Trophoblast cell (in vitro differentiated cells and primary cell): ENCODE measurements at regions not wholly inside any gene's neighbourhood (a gene's known extent, or its start where the extent isn't known, plus 50 kb on each side); places are given as distances from the start of the nearest gene placed in this dataset.
"Not testable (repeated sequence)": the region's sequence is repeated elsewhere in the genome, so short reads cannot be mapped to it uniquely, and the experiment has no call there.

Source experiments
- DNase-seq, 2 donors: peaks; one replicate each; pipeline ENCODE4 v3.0.0-alpha.2; 2016
- H2AFZ ChIP-seq: 2 replicates; pipeline ENCODE4 v1.6.1; 2013; ENCODE audit warnings: low read length, moderate library complexity, mild to moderate bottlenecking; ENCODE audit not compliant: insufficient read depth, poor library complexity
- H2AK5ac ChIP-seq: 2 replicates; pipeline ENCODE4 v1.6.1; 2013; ENCODE audit warnings: mild to moderate bottlenecking, low read length
- H2BK120ac ChIP-seq: 2 replicates; pipeline ENCODE4 v1.6.1; 2013; ENCODE audit warnings: low read length, mild to moderate bottlenecking, moderate library complexity; ENCODE audit not compliant: insufficient read depth, poor library complexity
- H2BK12ac ChIP-seq: 2 replicates; pipeline ENCODE4 v1.6.1; 2013; ENCODE audit warnings: mild to moderate bottlenecking, low read length, moderate library complexity
- H2BK5ac ChIP-seq: 2 replicates; pipeline ENCODE4 v1.6.1; 2013; ENCODE audit warnings: low read length, low read depth, moderate library complexity, mild to moderate bottlenecking; ENCODE audit not compliant: poor library complexity
- H3K14ac ChIP-seq: 2 replicates; pipeline ENCODE4 v1.6.1; 2013; ENCODE audit warnings: mild to moderate bottlenecking, low read length
- H3K18ac ChIP-seq: 2 replicates; pipeline ENCODE4 v1.6.1; 2013; ENCODE audit warnings: mild to moderate bottlenecking, low read length
- H3K23ac ChIP-seq: 2 replicates; pipeline ENCODE4 v1.6.1; 2013; ENCODE audit warnings: low read length
- H3K27ac ChIP-seq: 2 replicates; pipeline ENCODE4 v1.5.1; 2013; ENCODE audit warnings: low read depth, mild to moderate bottlenecking, inconsistent platforms, low read length, moderate library complexity
- H3K27me3 ChIP-seq: 2 replicates; pipeline ENCODE4 v1.6.1; 2013; ENCODE audit warnings: inconsistent platforms, mild to moderate bottlenecking, low read length, moderate library complexity; ENCODE audit not compliant: insufficient read depth
- H3K36me3 ChIP-seq, 2 experiments: 1 replicate in 1 of 2; 2 replicates in 1 of 2; pipeline ENCODE4 v1.6.1; 2013; ENCODE audit warnings: low read length in 2 of 2, mild to moderate bottlenecking in 2 of 2, moderate library complexity in 1 of 2; ENCODE audit not compliant: insufficient read depth in 2 of 2, control insufficient read depth in 1 of 2
- H3K4ac ChIP-seq: 2 replicates; pipeline ENCODE4 v1.6.1; 2013; ENCODE audit warnings: low read depth, mild to moderate bottlenecking, low read length, moderate library complexity
- H3K4me1 ChIP-seq, 2 experiments: 1 replicate in 1 of 2; 2 replicates in 1 of 2; pipeline ENCODE4 v1.6.1; 2013; ENCODE audit warnings: low read length in 2 of 2, mild to moderate bottlenecking in 2 of 2, moderate library complexity in 1 of 2; ENCODE audit not compliant: insufficient read depth in 2 of 2, control insufficient read depth in 1 of 2
- H3K4me2 ChIP-seq: 2 replicates; pipeline ENCODE4 v1.6.1; 2013; ENCODE audit warnings: inconsistent platforms, mild to moderate bottlenecking, low read length, moderate library complexity
- H3K4me3 ChIP-seq: 2 replicates; pipeline ENCODE4 v1.5.1; 2013; ENCODE audit warnings: mild to moderate bottlenecking, low read depth, low read length, inconsistent platforms
- H3K79me1 ChIP-seq: one replicate; pipeline ENCODE4 v1.6.1; 2013; ENCODE audit warnings: low read length
- H3K79me2 ChIP-seq: 2 replicates; pipeline ENCODE4 v1.6.1; 2013; ENCODE audit warnings: low read length, mild to moderate bottlenecking; ENCODE audit not compliant: control insufficient read depth, insufficient read depth, poor library complexity
- H3K9ac ChIP-seq: 2 replicates; pipeline ENCODE4 v1.6.1; 2013; ENCODE audit warnings: mild to moderate bottlenecking, low read length
- H3K9me3 ChIP-seq: 2 replicates; pipeline ENCODE4 v1.6.1; 2013; ENCODE audit warnings: low read depth, mild to moderate bottlenecking, control low read depth, inconsistent platforms, low read length; ENCODE audit not compliant: insufficient read depth
- H4K12ac ChIP-seq: 2 replicates; pipeline ENCODE4 v1.6.1; 2013; ENCODE audit warnings: low read depth, mild to moderate bottlenecking, low read length, moderate library complexity
- H4K8ac ChIP-seq: 2 replicates; pipeline ENCODE4 v1.6.1; 2013; ENCODE audit warnings: low read depth, mild to moderate bottlenecking, low read length, moderate library complexity
- H4K91ac ChIP-seq: one replicate; pipeline ENCODE4 v1.6.1; 2013; ENCODE audit warnings: low read depth, mild to moderate bottlenecking, low read length, moderate library complexity
- WGBS: extraction: QIAGEN DNeasy Blood & Tissue Kit; methylation state at CpG from one replicate; pipeline ENCODE4 v1.1.7; 2013; ENCODE audit warnings: missing lambda C conversion rate; ENCODE audit not compliant: insufficient read length, insufficient coverage; ENCODE audit errors: extremely low coverage; 5-methylcytosine and 5-hydroxymethylcytosine counted together

- not testable (repeated sequence) for H2BK5ac ChIP-seq, H3K4me2 ChIP-seq, H2AFZ ChIP-seq, H4K91ac ChIP-seq, H4K12ac ChIP-seq, H2BK12ac ChIP-seq, H3K27me3 ChIP-seq, H3K4ac ChIP-seq, H3K36me3 ChIP-seq, H3K9ac ChIP-seq, H3K9me3 ChIP-seq, H3K14ac ChIP-seq, H3K79me2 ChIP-seq, H2BK120ac ChIP-seq, H3K23ac ChIP-seq, H3K4me1 ChIP-seq, H2AK5ac ChIP-seq, H3K4me3 ChIP-seq, H3K27ac ChIP-seq, H4K8ac ChIP-seq, H3K18ac ChIP-seq, H3K79me1 ChIP-seq, DNase-seq
- no CpG with 5 or more reads among the region's 4 CpGs for WGBS
Measured at GRCh38 chr19:27942607-27943006, 1270.3 kb downstream of the UQCRFS1 start.

- Histone ChIP-seq H2BK12ac (no peak overlapping the region), H3K27me3 (no peaks in the 10 kb centered on the region), H3K14ac (no peak overlapping the region), H4K8ac (no peak overlapping the region), H3K23ac (no peak overlapping the region), H3K9me3 (peaks cover 13% of the 10 kb centered on the region), H3K4ac (no peak overlapping the region), H3K79me1 (no peaks in the 10 kb centered on the region), H2AK5ac (no peak overlapping the region), H2BK5ac (no peak overlapping the region), H2AFZ (no peak overlapping the region), H3K4me3 (no peak overlapping the region), H2BK120ac (no peak overlapping the region), H3K9ac (no peak overlapping the region), H3K79me2 (no peaks in the 10 kb centered on the region), H4K12ac (no peak overlapping the region), H3K4me1 (no peaks in the 10 kb centered on the region), H3K36me3 (no peaks in the 10 kb centered on the region), H3K4me2 (no peak overlapping the region), H3K27ac (no peak overlapping the region), H3K18ac (no peak overlapping the region), H4K91ac (no peak overlapping the region)
- WGBS = no CpG with 5 or more reads among the region's 1 CpG
- DNase-seq = no peak
Measured at GRCh38 chr19:27936139-27936538, 1276.8 kb downstream of the UQCRFS1 start.

GRCh38 chr19:27935669-27936068, 1277.3 kb downstream of the UQCRFS1 start:
- no peak overlapping the region for H3K23ac ChIP-seq
- H3K79me2 ChIP-seq = no peaks in the 10 kb centered on the region
- H4K91ac ChIP-seq = no peak overlapping the region
- no peaks in the 10 kb centered on the region for H3K79me1 ChIP-seq
- H3K14ac ChIP-seq = no peak overlapping the region
- H3K4me3 ChIP-seq = no peak overlapping the region
- no peak overlapping the region for H3K4ac ChIP-seq
- no peaks in the 10 kb centered on the region for H3K36me3 ChIP-seq
- no peaks in the 10 kb centered on the region for H3K27me3 ChIP-seq
- no peak overlapping the region for H2BK120ac ChIP-seq
- H3K9ac ChIP-seq = no peak overlapping the region
- no peak overlapping the region for H2AFZ ChIP-seq
- H4K12ac ChIP-seq = no peak overlapping the region
- no peak overlapping the region for H2BK12ac ChIP-seq
- H4K8ac ChIP-seq = no peak overlapping the region
- no peak overlapping the region for H3K4me2 ChIP-seq
- H3K4me1 ChIP-seq = no peaks in the 10 kb centered on the region
- H3K27ac ChIP-seq = no peak overlapping the region
- H2AK5ac ChIP-seq = no peak overlapping the region
- no peak for DNase-seq
- H3K9me3 ChIP-seq = peaks cover 13% of the 10 kb centered on the region
- no peak overlapping the region for H2BK5ac ChIP-seq
- H3K18ac ChIP-seq = no peak overlapping the region

GRCh38 chr19:27929399-27929798, 1283.6 kb downstream of the UQCRFS1 start:
- Histone ChIP-seq H3K4ac (no peak overlapping the region), H2AFZ (no peak overlapping the region), H3K23ac (no peak overlapping the region), H3K4me3 (no peak overlapping the region), H2BK12ac (no peak overlapping the region), H3K27ac (no peak overlapping the region), H2AK5ac (no peak overlapping the region), H3K9ac (no peak overlapping the region), H3K4me2 (no peak overlapping the region), H2BK120ac (no peak overlapping the region), H3K14ac (no peak overlapping the region), H3K18ac (no peak overlapping the region), H2BK5ac (no peak overlapping the region), H3K79me1 (no peaks in the 10 kb centered on the region), H4K12ac (no peak overlapping the region), H3K9me3 (peaks cover 8% of the 10 kb centered on the region), H3K4me1 (no peaks in the 10 kb centered on the region), H3K27me3 (no peaks in the 10 kb centered on the region), H4K8ac (no peak overlapping the region), H3K36me3 (no peaks in the 10 kb centered on the region), H4K91ac (no peak overlapping the region), H3K79me2 (no peaks in the 10 kb centered on the region)
- WGBS = no CpG with 5 or more reads among the region's 3 CpGs
- no peak for DNase-seq
